Activated T-cell treated with anti-CD3 and anti-CD28 coated beads, Interleukin-2, amount 50 U/mL, for 4 hours (primary cell): ENCODE measurements at regions not wholly inside any gene's neighbourhood (a gene's known extent, or its start where the extent isn't known, plus 50 kb on each side); places are given as distances from the start of the nearest gene placed in this dataset.

Experiments used
- ATAC-seq, 2 donors: fragments of 200-7000 bp; cut with Tn5 transposase; one replicate each; pipeline ENCODE4 v1.10.0; 2021
- DNase-seq: peaks from one replicate; pipeline ENCODE4 v3.0.0-alpha.2; 2020
- H3K27me3 Mint-ChIP-seq: one replicate; pipeline ENCODE4 v1.8.0; 2021; ENCODE audit warnings: low read depth, mixed read lengths
- H3K36me3 Mint-ChIP-seq: one replicate; pipeline ENCODE4 v1.8.0; 2022; ENCODE audit warnings: mixed read lengths; ENCODE audit not compliant: insufficient read depth
- H3K4me1 Mint-ChIP-seq: one replicate; pipeline ENCODE4 v1.8.0; 2021; ENCODE audit warnings: low read depth, mixed read lengths
- H3K4me3 Mint-ChIP-seq: one replicate; pipeline ENCODE4 v1.8.0; 2021; ENCODE audit warnings: mild to moderate bottlenecking, moderate library complexity, mixed read lengths
- H3K9me3 Mint-ChIP-seq: one replicate; pipeline ENCODE4 v1.8.0; 2021; ENCODE audit warnings: mixed read lengths

DNA sequence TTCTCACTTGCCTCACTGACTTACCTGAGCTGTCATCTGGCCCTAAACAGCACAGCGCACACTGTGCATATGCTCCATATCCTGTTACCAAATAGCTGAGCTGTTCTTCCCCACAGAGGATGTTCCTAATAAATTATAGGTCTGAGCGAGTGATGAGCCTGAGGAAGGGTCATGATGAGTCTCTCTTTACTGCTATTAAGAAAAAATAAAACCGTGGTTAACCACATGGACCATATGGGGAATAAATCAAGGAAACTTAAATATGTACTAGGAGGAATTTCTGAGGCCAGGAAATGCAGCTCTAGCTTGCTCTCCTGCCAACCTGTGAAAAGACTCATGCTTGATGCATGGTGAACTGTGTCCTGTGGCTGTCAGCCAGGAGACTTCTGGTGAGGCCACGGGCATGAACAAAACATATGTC is 424.8 kb upstream of the DMAC1 start:
- Mint-ChIP-seq H3K27me3 (no peaks in the 10 kb centered on the region), H3K4me1 (no peaks in the 10 kb centered on the region), H3K4me3 (no peak overlapping the region), H3K36me3 (no peaks in the 10 kb centered on the region), H3K9me3 (no peaks in the 10 kb centered on the region)
- no peak for DNase-seq
- ATAC-seq = no peak

DNA sequence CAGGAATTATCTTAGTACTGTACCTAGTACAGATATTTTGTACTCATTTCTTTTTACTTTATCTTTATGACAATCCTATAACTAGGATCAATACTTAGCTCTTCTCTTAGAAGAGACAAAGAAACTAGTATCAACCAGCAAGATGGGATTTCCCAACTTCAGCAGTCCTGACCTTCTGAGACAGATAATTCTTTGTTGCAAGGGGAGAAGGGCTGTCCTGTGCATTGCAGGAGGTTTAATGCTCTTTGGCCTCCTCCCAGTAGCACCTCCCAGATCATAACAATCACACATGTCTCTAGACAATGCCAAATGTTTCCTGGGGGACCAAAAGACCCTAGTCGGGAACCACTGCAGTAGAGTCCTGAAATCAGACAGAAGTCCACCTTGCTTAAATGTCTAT is 424.3 kb upstream of the DMAC1 start:
- no peaks in the 10 kb centered on the region for H3K9me3 Mint-ChIP-seq
- H3K36me3 Mint-ChIP-seq = no peaks in the 10 kb centered on the region
- no peak overlapping the region for H3K4me3 Mint-ChIP-seq
- ATAC-seq (no peak), DNase-seq (no peak)
- H3K27me3 Mint-ChIP-seq = no peaks in the 10 kb centered on the region
- no peaks in the 10 kb centered on the region for H3K4me1 Mint-ChIP-seq

DNA sequence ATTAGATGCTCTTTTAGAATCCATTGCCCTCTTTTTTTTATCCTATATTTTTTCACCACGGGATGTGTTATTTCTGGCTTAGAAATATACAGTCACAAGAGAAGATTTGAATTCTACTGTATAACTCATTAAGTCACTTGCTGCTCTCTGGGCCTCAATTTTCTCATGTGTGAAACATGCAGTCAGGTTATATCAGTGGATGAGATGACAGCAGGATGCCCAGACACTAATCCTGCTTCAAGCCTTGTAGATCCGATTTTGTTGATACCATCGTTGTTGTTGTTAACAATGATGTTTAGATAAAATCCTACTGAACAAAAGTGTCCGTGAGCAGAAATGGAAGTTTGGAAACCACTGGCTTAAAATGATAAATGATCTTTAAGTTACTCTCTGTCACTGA is 421.9 kb upstream of the DMAC1 start:
- Mint-ChIP-seq H3K27me3 (no peaks in the 10 kb centered on the region), H3K36me3 (no peaks in the 10 kb centered on the region), H3K4me3 (no peak overlapping the region), H3K9me3 (peaks cover 7% of the 10 kb centered on the region), H3K4me1 (no peaks in the 10 kb centered on the region)
- ATAC-seq = no peak
- no peak for DNase-seq

DNA sequence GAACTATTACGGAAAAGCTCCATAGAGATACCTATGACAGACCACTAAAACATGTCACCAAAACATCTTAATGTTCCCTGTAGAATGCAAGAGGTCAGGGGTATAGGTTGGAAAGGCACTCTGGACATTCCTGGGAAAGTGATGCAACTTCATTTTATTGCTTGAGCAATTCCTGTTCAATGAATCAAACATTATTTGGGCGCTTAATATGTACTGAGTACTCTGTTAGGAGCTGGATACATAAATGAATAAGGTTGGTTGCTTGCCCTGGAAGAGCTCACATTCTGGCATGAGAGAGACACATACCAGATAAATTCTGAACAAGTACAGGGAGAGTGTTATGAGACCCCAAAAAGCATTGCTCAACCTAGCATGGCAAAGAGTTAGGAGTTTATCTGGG is 408.9 kb upstream of the DMAC1 start:
- DNase-seq (no peak), ATAC-seq (no peak)
- H3K4me1 Mint-ChIP-seq = peaks cover 2% of the 10 kb centered on the region
- H3K9me3 Mint-ChIP-seq = no peaks in the 10 kb centered on the region
- H3K4me3 Mint-ChIP-seq = no peak overlapping the region
- H3K27me3 Mint-ChIP-seq = peaks cover 2% of the 10 kb centered on the region
- no peaks in the 10 kb centered on the region for H3K36me3 Mint-ChIP-seq

DNA sequence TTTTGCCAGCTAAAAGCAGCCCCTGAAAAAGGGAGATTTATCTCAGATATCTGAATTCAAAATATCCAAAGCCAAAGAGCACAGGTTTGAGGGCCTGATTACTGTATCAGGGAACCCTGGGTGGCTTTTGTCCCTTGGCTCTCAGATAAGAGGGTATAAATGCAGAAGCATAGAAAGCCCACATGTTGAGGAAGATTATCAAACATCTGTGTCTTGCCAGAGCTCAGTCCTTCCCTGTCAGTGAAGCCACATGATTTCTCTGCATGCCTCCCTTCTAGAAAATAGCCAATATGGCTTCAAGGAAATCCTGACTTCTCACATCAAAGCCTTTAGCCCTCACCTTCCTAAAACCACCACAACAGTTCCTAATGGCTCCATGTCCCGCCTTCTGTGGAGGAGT is 408.0 kb upstream of the DMAC1 start:
- no peak for ATAC-seq
- Mint-ChIP-seq H3K27me3 (peaks cover 5% of the 10 kb centered on the region), H3K9me3 (no peaks in the 10 kb centered on the region)

DNA sequence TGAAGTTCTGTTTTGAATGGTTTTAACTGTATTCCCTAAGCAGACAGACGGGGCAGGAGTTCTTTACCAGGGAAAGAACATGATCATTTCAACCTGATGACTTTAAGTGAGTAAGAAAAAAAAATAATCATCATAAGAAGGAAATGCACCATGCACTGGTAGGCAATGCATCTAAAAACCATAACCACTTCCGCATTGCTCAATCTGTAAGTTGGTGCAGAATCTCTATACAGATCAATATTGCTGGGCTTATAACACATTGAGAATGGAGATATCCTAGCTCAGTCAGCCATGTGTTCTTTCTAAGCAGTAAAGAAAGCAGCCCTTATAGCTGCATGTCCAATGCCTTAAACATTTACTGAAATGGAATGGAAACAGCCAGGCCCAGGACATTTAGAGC is 407.1 kb upstream of the DMAC1 start:
- H3K4me1 Mint-ChIP-seq = peaks cover 2% of the 10 kb centered on the region
- no peak overlapping the region for H3K4me3 Mint-ChIP-seq
- no peaks in the 10 kb centered on the region for H3K9me3 Mint-ChIP-seq
- no peak for ATAC-seq
- no peaks in the 10 kb centered on the region for H3K36me3 Mint-ChIP-seq
- peaks cover 5% of the 10 kb centered on the region for H3K27me3 Mint-ChIP-seq
- no peak for DNase-seq

More for the DNA sequence above, 408.0 kb upstream of the DMAC1 start:
- Mint-ChIP-seq H3K4me3 (no peak overlapping the region), H3K36me3 (no peaks in the 10 kb centered on the region), H3K4me1 (peaks cover 2% of the 10 kb centered on the region)
- DNase-seq = no peak

DNA sequence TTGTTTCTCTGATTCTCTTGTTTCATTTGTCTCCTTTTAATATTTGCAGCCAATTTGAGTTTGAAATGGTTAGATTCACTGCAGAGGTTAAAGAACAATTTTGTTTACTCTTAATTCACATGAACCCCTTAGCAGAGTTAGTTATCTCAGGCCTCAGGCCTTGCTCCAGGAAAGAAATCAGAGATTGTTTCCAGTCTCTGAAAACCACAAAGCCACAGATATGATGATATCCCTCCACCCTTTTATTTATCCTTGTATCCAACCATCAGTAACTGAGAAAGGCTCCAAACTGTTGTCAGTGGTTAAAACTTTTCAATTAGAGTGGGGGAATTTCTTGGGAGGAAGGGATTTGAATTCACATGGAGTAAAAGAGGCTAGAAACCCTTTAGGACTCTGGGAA is 406.0 kb upstream of the DMAC1 start:
- DNase-seq = no peak
- Mint-ChIP-seq H3K36me3 (no peaks in the 10 kb centered on the region), H3K9me3 (no peaks in the 10 kb centered on the region), H3K27me3 (peaks cover 5% of the 10 kb centered on the region), H3K4me3 (no peak overlapping the region), H3K4me1 (peaks cover 2% of the 10 kb centered on the region)
- ATAC-seq = no peak

DNA sequence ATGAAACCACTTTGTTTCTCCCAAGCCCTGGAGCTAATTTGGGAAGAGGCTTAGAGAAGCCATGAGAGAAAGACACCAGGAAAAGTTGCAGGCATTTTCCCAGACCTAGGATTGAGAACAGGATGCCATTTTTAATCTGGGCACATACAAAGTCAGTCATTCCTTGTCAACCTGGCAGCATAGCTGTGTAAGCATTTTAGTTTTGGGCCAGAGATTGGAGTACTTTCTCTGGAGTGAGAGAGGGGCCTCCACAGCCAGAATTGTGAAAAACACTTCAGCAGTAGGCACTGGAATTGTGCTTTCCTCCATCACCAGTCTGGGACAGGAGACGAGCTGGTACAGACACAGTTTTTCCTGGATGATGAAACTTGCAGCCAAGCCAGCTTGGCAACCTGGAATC is 390.3 kb upstream of the DMAC1 start:
- no peak for DNase-seq
- Mint-ChIP-seq H3K4me1 (no peaks in the 10 kb centered on the region), H3K4me3 (no peak overlapping the region), H3K9me3 (peaks cover 25% of the 10 kb centered on the region), H3K36me3 (no peaks in the 10 kb centered on the region), H3K27me3 (peaks cover 5% of the 10 kb centered on the region)
- ATAC-seq = no peak

DNA sequence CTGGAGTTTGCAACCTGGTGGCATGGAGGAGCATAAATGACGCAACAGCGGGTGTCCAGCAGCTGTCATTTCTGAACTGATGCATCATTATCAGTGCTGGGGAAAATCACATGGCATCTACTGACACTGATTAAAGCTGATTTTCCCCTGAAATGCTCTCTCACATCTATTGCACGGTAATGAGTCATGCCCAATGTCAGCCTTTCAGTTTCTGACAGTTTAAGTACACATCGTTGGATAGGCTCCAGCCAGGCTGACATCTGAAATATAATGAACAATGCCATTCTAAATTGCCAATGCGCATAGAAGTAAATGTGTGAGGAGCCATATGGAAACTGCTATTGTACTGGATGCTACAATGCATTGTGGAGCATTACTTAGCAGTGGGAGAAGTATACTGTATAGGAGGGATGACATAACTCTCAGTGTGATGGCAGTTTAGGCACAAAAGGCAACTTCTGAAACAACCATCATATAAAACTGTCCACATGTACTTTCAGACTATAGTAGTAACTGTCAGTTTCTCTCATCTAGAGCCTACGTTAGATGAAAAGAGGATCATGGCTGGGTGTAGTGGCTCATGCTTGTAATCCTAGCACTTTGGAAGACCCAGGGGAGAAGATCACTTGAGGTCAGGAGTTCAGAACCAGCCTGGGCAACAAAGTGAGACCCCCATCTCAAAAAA is 389.3 kb upstream of the DMAC1 start:
- Mint-ChIP-seq H3K4me1 (no peaks in the 10 kb centered on the region), H3K9me3 (peaks cover 25% of the 10 kb centered on the region), H3K4me3 (no peak overlapping the region), H3K27me3 (peaks cover 5% of the 10 kb centered on the region), H3K36me3 (no peaks in the 10 kb centered on the region)
- no peak for DNase-seq
- ATAC-seq = peak; percentile 84 to 87

DNA sequence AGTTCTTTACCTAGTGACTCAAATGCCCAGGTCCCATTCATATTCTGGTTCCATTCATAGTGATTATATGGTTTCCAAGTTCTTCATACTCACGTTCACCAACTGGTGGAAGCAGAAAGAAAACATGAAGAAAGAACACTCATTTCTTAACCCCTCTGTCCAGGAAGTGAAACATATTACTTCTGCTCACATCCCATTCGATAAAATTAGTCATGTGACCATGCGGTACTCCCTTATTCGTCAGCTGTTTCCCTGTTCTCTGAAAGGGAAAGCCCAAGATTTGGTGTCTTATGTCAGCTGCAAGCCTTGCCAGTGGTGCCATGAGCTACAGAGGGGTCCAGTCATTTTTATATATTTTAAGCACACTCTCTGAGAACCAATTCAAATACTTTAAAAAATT is 387.0 kb upstream of the DMAC1 start:
- peaks cover 5% of the 10 kb centered on the region for H3K9me3 Mint-ChIP-seq
- DNase-seq = no peak
- H3K27me3 Mint-ChIP-seq = peaks cover 5% of the 10 kb centered on the region
- ATAC-seq = peak; percentile 45 to 58
- no peaks in the 10 kb centered on the region for H3K36me3 Mint-ChIP-seq
- H3K4me1 Mint-ChIP-seq = no peaks in the 10 kb centered on the region
- H3K4me3 Mint-ChIP-seq = no peak overlapping the region

DNA sequence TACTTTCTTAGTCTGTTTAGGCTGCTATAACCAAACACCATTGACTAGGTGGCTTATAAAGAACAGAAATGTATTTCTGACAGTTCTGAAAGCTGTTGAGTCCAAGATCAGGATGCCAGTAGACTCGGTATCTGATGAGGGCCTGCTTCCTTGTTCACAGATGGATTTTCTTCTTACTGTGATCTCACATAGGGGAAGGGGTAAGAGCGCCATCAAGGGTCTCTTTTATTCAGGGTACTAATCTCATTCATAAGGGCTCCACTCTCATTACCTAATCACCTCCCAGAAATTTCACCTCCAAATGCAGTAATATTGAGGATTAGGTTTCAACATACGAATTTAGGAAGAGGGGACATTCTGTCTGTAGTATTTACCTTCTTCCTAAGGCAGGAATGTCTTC is 384.0 kb upstream of the DMAC1 start:
- no peak for ATAC-seq
- no peaks in the 10 kb centered on the region for H3K36me3 Mint-ChIP-seq
- H3K27me3 Mint-ChIP-seq = no peaks in the 10 kb centered on the region
- no peak for DNase-seq
- H3K4me1 Mint-ChIP-seq = no peaks in the 10 kb centered on the region
- H3K9me3 Mint-ChIP-seq = no peaks in the 10 kb centered on the region
- H3K4me3 Mint-ChIP-seq = no peak overlapping the region

DNA sequence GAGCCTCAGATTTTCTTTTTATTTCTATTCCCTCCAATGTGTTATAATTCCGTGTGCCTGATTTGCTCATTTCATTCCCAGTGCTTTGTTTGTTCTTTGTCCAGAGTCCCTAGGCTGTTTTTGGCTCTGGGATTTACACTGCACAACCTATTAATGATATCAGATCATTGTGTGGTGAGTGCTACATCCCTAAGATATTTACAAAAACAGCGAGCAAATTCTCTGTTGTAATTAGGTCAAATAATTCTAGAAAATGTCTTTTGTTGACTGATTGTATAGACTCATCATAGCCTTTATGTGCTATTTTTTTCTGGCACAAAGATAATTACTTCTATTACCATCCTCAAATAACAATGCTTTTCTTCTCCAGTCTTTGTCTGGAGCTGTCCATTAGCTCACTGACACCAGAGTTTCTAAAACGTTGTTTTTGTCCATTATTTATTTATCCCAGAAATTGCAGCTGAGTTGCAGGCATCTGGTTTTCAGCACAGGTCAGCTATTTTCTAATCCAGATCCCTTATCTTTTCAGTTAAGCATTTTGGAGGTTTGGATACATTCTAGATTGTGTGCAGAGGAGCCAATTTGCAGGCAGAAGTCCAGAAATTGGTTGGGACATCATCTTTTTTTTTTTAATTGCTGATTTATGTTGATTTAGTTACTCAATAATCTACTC is 379.9 kb upstream of the DMAC1 start:
- ATAC-seq = no peak
- Mint-ChIP-seq H3K4me3 (no peak overlapping the region), H3K9me3 (no peaks in the 10 kb centered on the region), H3K27me3 (peaks cover 2% of the 10 kb centered on the region), H3K4me1 (no peaks in the 10 kb centered on the region), H3K36me3 (no peaks in the 10 kb centered on the region)
- DNase-seq = no peak

DNA sequence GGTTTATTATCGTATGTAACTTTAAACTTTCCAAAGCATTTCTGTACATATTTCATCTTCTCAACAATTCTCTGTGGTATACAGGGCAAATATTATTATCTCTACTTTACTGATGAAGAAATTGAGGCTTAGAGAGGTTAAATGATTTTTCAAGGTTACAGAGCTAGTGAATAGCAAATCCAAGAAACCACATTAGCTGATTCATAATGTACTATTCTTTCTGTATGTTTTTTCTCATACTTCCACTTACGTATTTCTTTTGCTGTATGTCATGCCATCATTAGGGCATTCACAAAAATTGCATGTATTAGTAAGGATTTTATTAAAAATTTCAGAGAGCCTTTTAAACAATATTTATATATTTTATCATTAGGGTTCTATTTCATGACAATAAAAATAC is 372.4 kb upstream of the DMAC1 start:
- Mint-ChIP-seq H3K4me1 (no peaks in the 10 kb centered on the region), H3K9me3 (no peaks in the 10 kb centered on the region), H3K4me3 (no peak overlapping the region), H3K27me3 (peaks cover 2% of the 10 kb centered on the region), H3K36me3 (no peaks in the 10 kb centered on the region)
- DNase-seq = no peak
- ATAC-seq = no peak

DNA sequence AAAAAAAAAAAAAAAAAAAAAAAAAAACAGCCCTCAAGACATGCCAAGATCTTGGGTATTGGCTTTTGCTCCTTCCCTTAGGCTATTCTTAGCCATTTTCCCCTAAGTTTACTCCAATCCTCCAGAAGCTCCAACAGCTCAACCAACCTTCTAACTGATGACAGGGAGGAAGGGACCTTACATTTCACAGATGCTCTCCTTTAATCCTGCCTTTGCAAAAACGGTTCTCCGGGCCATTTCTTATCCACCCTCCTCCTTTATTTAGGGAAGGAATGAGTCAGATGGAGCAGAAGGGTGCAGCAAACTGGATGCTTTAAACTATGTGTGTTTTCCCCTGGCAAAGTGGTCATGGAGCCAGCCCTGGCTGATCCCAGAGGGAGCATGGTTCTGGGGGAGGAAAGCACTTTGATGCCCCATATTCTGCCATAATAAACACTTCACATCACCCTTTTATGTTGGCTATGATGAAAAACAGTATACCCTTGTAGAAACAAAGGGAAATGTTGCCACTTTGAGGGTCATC is 369.4 kb upstream of the DMAC1 start:
- Mint-ChIP-seq H3K4me3 (no peak overlapping the region), H3K36me3 (no peaks in the 10 kb centered on the region), H3K9me3 (no peaks in the 10 kb centered on the region), H3K27me3 (no peaks in the 10 kb centered on the region), H3K4me1 (no peaks in the 10 kb centered on the region)
- no peak for DNase-seq
- ATAC-seq = no peak

DNA sequence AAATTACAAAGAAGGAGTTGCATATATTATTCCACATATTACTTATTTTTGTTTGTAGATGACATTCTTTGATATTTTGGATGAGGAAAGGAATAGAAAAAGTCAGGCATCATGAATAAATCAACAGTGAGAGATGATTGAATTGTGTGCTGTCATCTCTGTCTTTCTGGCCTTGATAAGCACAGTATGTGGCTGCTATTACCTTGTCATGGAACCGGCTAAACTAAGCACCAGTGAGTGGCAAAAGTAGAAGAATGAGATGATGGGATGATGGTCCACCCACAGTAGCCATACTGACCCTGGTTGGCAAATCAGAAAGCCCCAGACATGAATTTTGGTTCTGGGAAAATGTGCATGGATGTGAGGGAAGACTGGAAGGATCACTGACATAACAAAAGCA is 361.2 kb upstream of the DMAC1 start:
- Mint-ChIP-seq H3K36me3 (no peaks in the 10 kb centered on the region), H3K4me1 (no peaks in the 10 kb centered on the region), H3K4me3 (no peak overlapping the region), H3K9me3 (no peaks in the 10 kb centered on the region), H3K27me3 (no peaks in the 10 kb centered on the region)
- DNase-seq = no peak
- ATAC-seq = no peak
